GM21786 (cell line): ENCODE measurements at regions not wholly inside any gene's neighbourhood (a gene's known extent, or its start where the extent isn't known, plus 50 kb on each side); places are given as distances from the start of the nearest gene placed in this dataset.

Experiments
- ATAC-seq: cut with Tn5 transposase; IDR thresholded peaks from one replicate; pipeline ENCODE4 v1.9.1; 2021; ENCODE audit not compliant: unreplicated experiment

- no peak for ATAC-seq
These were observed 394.5 kb downstream of the RERGL start for GRCh38 chr12:17695495-17695894.

GRCh38 chr12:17691369-17691768 lies 398.6 kb downstream of the RERGL start:
- ATAC-seq = no peak

- ATAC-seq = no peak
These were observed 409.8 kb downstream of the RERGL start for GRCh38 chr12:17680220-17680619.

- no peak for ATAC-seq
These were observed 423.2 kb downstream of the RERGL start for GRCh38 chr12:17666641-17667324.

- no peak for ATAC-seq
These were observed 424.2 kb downstream of the RERGL start for GRCh38 chr12:17665839-17666238.

- ATAC-seq = no peak
These were observed 428.7 kb downstream of the RERGL start for GRCh38 chr12:17661250-17661649.

GRCh38 chr12:17652436-17652835 lies 437.6 kb downstream of the RERGL start:
- ATAC-seq = no peak

GRCh38 chr12:17642340-17642650 lies 447.7 kb downstream of the RERGL start:
- ATAC-seq = no peak

- no peak for ATAC-seq
These were observed 449.4 kb downstream of the RERGL start for GRCh38 chr12:17640615-17641014.

GRCh38 chr12:17618831-17619230 lies 471.2 kb downstream of the RERGL start:
- ATAC-seq = no peak

GRCh38 chr12:17609701-17610100 lies 480.3 kb downstream of the RERGL start:
- ATAC-seq = no peak

- ATAC-seq = no peak
These were observed 480.8 kb downstream of the RERGL start for GRCh38 chr12:17609153-17609552.

GRCh38 chr12:17595111-17595510 lies 494.9 kb downstream of the RERGL start:
- ATAC-seq = no peak

- ATAC-seq = no peak
These were observed 496.1 kb downstream of the RERGL start for GRCh38 chr12:17593715-17594406.

GRCh38 chr12:17592472-17592871 lies 497.5 kb downstream of the RERGL start:
- no peak for ATAC-seq

- ATAC-seq = no peak
These were observed 498.9 kb downstream of the RERGL start for GRCh38 chr12:17591005-17591681.

- peak; percentile 55 for ATAC-seq
These were observed 501.0 kb downstream of the RERGL start for GRCh38 chr12:17588968-17589367.

GRCh38 chr12:17579205-17580026 lies 510.6 kb downstream of the RERGL start:
- ATAC-seq = no peak

- no peak for ATAC-seq
These were observed 512.6 kb downstream of the RERGL start for GRCh38 chr12:17577405-17577804.

GRCh38 chr12:17572250-17572649 lies 517.7 kb downstream of the RERGL start:
- no peak for ATAC-seq

GRCh38 chr12:17571047-17571446 lies 518.9 kb downstream of the RERGL start:
- ATAC-seq = no peak
